GM18517 (cell line): ENCODE measurements at regions not wholly inside any gene's neighbourhood (a gene's known extent, or its start where the extent isn't known, plus 50 kb on each side); places are given as distances from the start of the nearest gene placed in this dataset.

Source experiments
- ATAC-seq: cut with Tn5 transposase; IDR thresholded peaks from one replicate; pipeline ENCODE4 v1.9.1; 2021; ENCODE audit warnings: mild to moderate bottlenecking, moderate library complexity; ENCODE audit not compliant: unreplicated experiment

- ATAC-seq, result no peak
These were observed 227.6 kb upstream of the PPP1R2C start for GRCh38 chrX:43005561-43005960.

- ATAC-seq, result no peak
These were observed 230.4 kb upstream of the PPP1R2C start for GRCh38 chrX:43008356-43008755.

GRCh38 chrX:43016021-43016420 lies 238.1 kb upstream of the PPP1R2C start:
- no peak for ATAC-seq

GRCh38 chrX:43018031-43018430 lies 240.1 kb upstream of the PPP1R2C start:
- no peak for ATAC-seq

GRCh38 chrX:43019021-43019420 lies 241.1 kb upstream of the PPP1R2C start:
- ATAC-seq, result no peak

- ATAC-seq, result no peak
These were observed 247.9 kb upstream of the PPP1R2C start for GRCh38 chrX:43025806-43026315.

- ATAC-seq, result no peak
These were observed 286.1 kb upstream of the PPP1R2C start for GRCh38 chrX:43064096-43064495.

- ATAC-seq, result no peak
These were observed 288.0 kb upstream of the PPP1R2C start for GRCh38 chrX:43065978-43066377.

GRCh38 chrX:43068639-43069038 lies 290.7 kb upstream of the PPP1R2C start:
- ATAC-seq, result no peak

- ATAC-seq, result no peak
These were observed 305.1 kb upstream of the PPP1R2C start for GRCh38 chrX:43083016-43083415.

GRCh38 chrX:43087830-43088229 lies 309.9 kb upstream of the PPP1R2C start:
- no peak for ATAC-seq

- ATAC-seq, result no peak
These were observed 318.9 kb upstream of the PPP1R2C start for GRCh38 chrX:43096830-43097229.

- ATAC-seq, result no peak
These were observed 328.0 kb upstream of the PPP1R2C start for GRCh38 chrX:43106009-43106408.

GRCh38 chrX:43108828-43109227 lies 330.9 kb upstream of the PPP1R2C start:
- no peak for ATAC-seq

- no peak for ATAC-seq
These were observed 343.7 kb upstream of the PPP1R2C start for GRCh38 chrX:43121637-43122036.

GRCh38 chrX:43139645-43140044 lies 361.7 kb upstream of the PPP1R2C start:
- ATAC-seq, result no peak

- ATAC-seq, result no peak
These were observed 362.6 kb upstream of the PPP1R2C start for GRCh38 chrX:43140582-43140981.

- no peak for ATAC-seq
These were observed 363.9 kb upstream of the PPP1R2C start for GRCh38 chrX:43141885-43142284.

GRCh38 chrX:43148305-43148704 lies 370.3 kb upstream of the PPP1R2C start:
- no peak for ATAC-seq

GRCh38 chrX:43165343-43165920 lies 387.5 kb upstream of the PPP1R2C start:
- ATAC-seq, result no peak

- ATAC-seq, result no peak
These were observed 388.9 kb upstream of the PPP1R2C start for GRCh38 chrX:43166874-43167273.

- no peak for ATAC-seq
These were observed 397.5 kb upstream of the PPP1R2C start for GRCh38 chrX:43175434-43175833.

GRCh38 chrX:43176686-43177085 lies 398.7 kb upstream of the PPP1R2C start:
- no peak for ATAC-seq
